Glutamatergic neuron (in vitro differentiated cells): ENCODE measurements at regions not wholly inside any gene's neighbourhood (a gene's known extent, or its start where the extent isn't known, plus 50 kb on each side); places are given as distances from the start of the nearest gene placed in this dataset.

Source experiments
- DNase-seq: peaks from one replicate; pipeline ENCODE4 v3.0.0; 2022
- H3K27ac Mint-ChIP-seq: one replicate; pipeline ENCODE4 v1.8.0; 2020; ENCODE audit warnings: mild to moderate bottlenecking, mixed read lengths, inconsistent platforms; ENCODE audit not compliant: unreplicated experiment
- H3K27me3 Mint-ChIP-seq: one replicate; pipeline ENCODE4 v1.8.0; 2020; ENCODE audit warnings: mild to moderate bottlenecking, moderate library complexity, mixed read lengths, inconsistent platforms; ENCODE audit not compliant: unreplicated experiment
- H3K36me3 Mint-ChIP-seq: one replicate; pipeline ENCODE4 v1.8.0; 2020; ENCODE audit warnings: mild to moderate bottlenecking, mixed read lengths, inconsistent platforms; ENCODE audit not compliant: unreplicated experiment
- H3K4me1 Mint-ChIP-seq: one replicate; pipeline ENCODE4 v1.8.0; 2020; ENCODE audit warnings: mild to moderate bottlenecking, low read depth, mixed read lengths, inconsistent platforms; ENCODE audit not compliant: unreplicated experiment
- H3K4me3 Mint-ChIP-seq: one replicate; pipeline ENCODE4 v1.8.0; 2020; ENCODE audit warnings: mild to moderate bottlenecking, mixed read lengths, inconsistent platforms; ENCODE audit not compliant: unreplicated experiment
- H3K9me3 Mint-ChIP-seq: one replicate; pipeline ENCODE4 v1.8.0; 2020; ENCODE audit warnings: mild to moderate bottlenecking, moderate library complexity, mixed read lengths, inconsistent platforms; ENCODE audit not compliant: unreplicated experiment
- CTCF ChIP-seq: fragments of 200-600 bp; sonication (generic); IDR thresholded peaks from one replicate; pipeline ENCODE4 v1.5.0; 2021; ENCODE audit not compliant: partially characterized antibody, unreplicated experiment

- no peaks in the 10 kb centered on the region for H3K36me3 Mint-ChIP-seq
- no peaks in the 10 kb centered on the region for H3K9me3 Mint-ChIP-seq
- peaks cover 3% of the 10 kb centered on the region for H3K27me3 Mint-ChIP-seq
- H3K27ac Mint-ChIP-seq, result no peak overlapping the region
- no peak for TF ChIP-seq CTCF
- peaks cover 11% of the 10 kb centered on the region for H3K4me1 Mint-ChIP-seq
- no peak overlapping the region for H3K4me3 Mint-ChIP-seq
- no peak for DNase-seq
Measured at GRCh38 chr1:29498126-29499103, 262.1 kb downstream of the PTPRU start.

GRCh38 chr1:29497395-29498125 is 261.2 kb downstream of the PTPRU start:
- Mint-ChIP-seq H3K27ac (no peak overlapping the region), H3K36me3 (no peaks in the 10 kb centered on the region), H3K9me3 (no peaks in the 10 kb centered on the region), H3K27me3 (peaks cover 3% of the 10 kb centered on the region), H3K4me1 (peaks cover 4% of the 10 kb centered on the region), H3K4me3 (no peak overlapping the region)
- TF ChIP-seq CTCF, result no peak
- DNase-seq, result no peak

- no peak for TF ChIP-seq CTCF
- H3K4me1 Mint-ChIP-seq, result peaks cover 4% of the 10 kb centered on the region
- H3K36me3 Mint-ChIP-seq, result no peaks in the 10 kb centered on the region
- no peak overlapping the region for H3K4me3 Mint-ChIP-seq
- H3K9me3 Mint-ChIP-seq, result no peaks in the 10 kb centered on the region
- H3K27ac Mint-ChIP-seq, result no peak overlapping the region
- no peak for DNase-seq
- peaks cover 3% of the 10 kb centered on the region for H3K27me3 Mint-ChIP-seq
Measured at GRCh38 chr1:29496701-29497100, 260.4 kb downstream of the PTPRU start.

GRCh38 chr1:29490204-29490934 is 254.0 kb downstream of the PTPRU start:
- Mint-ChIP-seq H3K27me3 (peaks cover 2% of the 10 kb centered on the region), H3K4me1 (no peaks in the 10 kb centered on the region), H3K9me3 (peaks cover 4% of the 10 kb centered on the region), H3K27ac (no peak overlapping the region), H3K36me3 (no peaks in the 10 kb centered on the region), H3K4me3 (no peak overlapping the region)
- TF ChIP-seq CTCF, result no peak
- no peak for DNase-seq
